Neural cell (in vitro differentiated cells): ENCODE measurements at regions not wholly inside any gene's neighbourhood (a gene's known extent, or its start where the extent isn't known, plus 50 kb on each side); places are given as distances from the start of the nearest gene placed in this dataset.

Experiments
- H2AFZ ChIP-seq: fragments of 200-600, 300-800 bp; sonication (generic), shearing (Covaris generic); 2 replicates; pipeline ENCODE4 v1.6.0; 2014; ENCODE audit warnings: low read depth, mild to moderate bottlenecking, antibody characterized with exemption, low read length, moderate library complexity
- H3F3A ChIP-seq: fragments of 200-600 bp; shearing (Covaris generic); 2 replicates; pipeline ENCODE4 v1.6.1; 2016; ENCODE audit warnings: mild to moderate bottlenecking, moderate library complexity, mixed read lengths, antibody characterized with exemption, low read length; ENCODE audit not compliant: insufficient read depth, poor library complexity, severe bottlenecking
- H3K27ac ChIP-seq: fragments of 200-600, 300-800 bp; sonication (generic), shearing (Covaris generic); 2 replicates; pipeline ENCODE4 v1.5.1; 2014; ENCODE audit warnings: mild to moderate bottlenecking, low read length, moderate library complexity
- H3K27me3 ChIP-seq: fragments of 300-800, 200-600 bp; sonication (generic), shearing (Covaris generic); 2 replicates; pipeline ENCODE4 v1.6.0; 2014; ENCODE audit warnings: mild to moderate bottlenecking, low read depth, low read length, moderate library complexity; ENCODE audit not compliant: insufficient read depth
- H3K36me3 ChIP-seq: fragments of 300-800, 200-600 bp; sonication (generic), shearing (Covaris generic); 2 replicates; pipeline ENCODE4 v1.5.1; 2014; ENCODE audit warnings: mild to moderate bottlenecking, antibody characterized with exemption, low read length, moderate library complexity; ENCODE audit not compliant: insufficient read depth
- H3K4me2 ChIP-seq: fragments of 300-800, 200-600 bp; sonication (generic), shearing (Covaris generic); 2 replicates; pipeline ENCODE4 v1.6.0; 2014; ENCODE audit warnings: mild to moderate bottlenecking, low read length
- H3K4me3 ChIP-seq: fragments of 300-800, 200-600 bp; sonication (generic), shearing (Covaris generic); 2 replicates; pipeline ENCODE4 v1.5.1; 2014; ENCODE audit warnings: mild to moderate bottlenecking, low read length, moderate library complexity
- H3K79me2 ChIP-seq: fragments of 200-600 bp; shearing (Covaris generic); replicated peaks from 2 replicates; pipeline ENCODE4 v1.6.0; 2014; ENCODE audit warnings: mild to moderate bottlenecking, low read length, moderate library complexity; ENCODE audit not compliant: insufficient read depth
- H3K9ac ChIP-seq: fragments of 300-800, 200-600 bp; sonication (generic), shearing (Covaris generic); 2 replicates; pipeline ENCODE4 v1.6.1; 2016; ENCODE audit warnings: mild to moderate bottlenecking, low read length, mixed read lengths
- H3K9me2 ChIP-seq: fragments of 200-600 bp; shearing (Covaris generic); 2 replicates; pipeline ENCODE4 v1.6.1; 2016; ENCODE audit warnings: mild to moderate bottlenecking, low read length, mixed read lengths; ENCODE audit not compliant: insufficient read depth
- H3K9me3 ChIP-seq: fragments of 200-600, 300-800 bp; sonication (generic), shearing (Covaris generic); 2 replicates; pipeline ENCODE4 v1.6.1; 2016; ENCODE audit warnings: mild to moderate bottlenecking, mixed run types, low read length, moderate library complexity, mixed read lengths
- H4K20me1 ChIP-seq: fragments of 200-600 bp; shearing (Covaris generic); 2 replicates; pipeline ENCODE4 v1.6.1; 2016; ENCODE audit warnings: mild to moderate bottlenecking, mixed run types; ENCODE audit not compliant: insufficient read depth
- EP300 ChIP-seq: fragments of 450-650 bp; conservative IDR thresholded peaks from 2 replicates; pipeline ENCODE4 v1.6.1; 2014; ENCODE audit warnings: antibody characterized with exemption, mild to moderate bottlenecking, moderate library complexity; ENCODE audit not compliant: poor library complexity, severe bottlenecking
- EZH2 ChIP-seq: fragments of 200-600, 300-800 bp; shearing (Covaris generic), sonication (generic); IDR thresholded peaks from 2 replicates; pipeline ENCODE4 v1.6.1; 2014; ENCODE audit warnings: antibody characterized with exemption, low read length, borderline replicate concordance, mild to moderate bottlenecking; ENCODE audit not compliant: insufficient read depth, poor library complexity, severe bottlenecking
- MXI1 ChIP-seq: fragments of 450-650 bp; conservative IDR thresholded peaks from 2 replicates; pipeline ENCODE4 v1.6.1; 2014; ENCODE audit warnings: antibody characterized with exemption, mild to moderate bottlenecking; ENCODE audit not compliant: poor library complexity, severe bottlenecking
- POLR2AphosphoS5 ChIP-seq: IDR thresholded peaks from 2 replicates; pipeline ENCODE4 v1.6.1; 2012
- RAD21 ChIP-seq: fragments of 450-650 bp; conservative IDR thresholded peaks from 2 replicates; pipeline ENCODE4 v1.6.1; 2014; ENCODE audit warnings: antibody characterized with exemption, mild to moderate bottlenecking, moderate library complexity
- SMC3 ChIP-seq: fragments of 450-650 bp; conservative IDR thresholded peaks from 2 replicates; pipeline ENCODE4 v1.6.1; 2014; ENCODE audit warnings: antibody characterized with exemption, mild to moderate bottlenecking, moderate library complexity; ENCODE audit not compliant: poor library complexity
- TAF1 ChIP-seq: IDR thresholded peaks from 2 replicates; pipeline ENCODE4 v1.6.1; 2012; ENCODE audit warnings: low read depth
- TF ChIP-seq, protein P1 (sequence below): IDR thresholded peaks from 2 replicates; pipeline ENCODE4 v1.6.1; 2012; ENCODE audit warnings: borderline replicate concordance
- TF ChIP-seq, protein P2 (sequence below): fragments of 450-650 bp; IDR thresholded peaks from 2 replicates; pipeline ENCODE4 v1.5.1; 2014; ENCODE audit warnings: antibody characterized with exemption, mild to moderate bottlenecking, moderate library complexity; ENCODE audit not compliant: poor library complexity, severe bottlenecking

DNA sequence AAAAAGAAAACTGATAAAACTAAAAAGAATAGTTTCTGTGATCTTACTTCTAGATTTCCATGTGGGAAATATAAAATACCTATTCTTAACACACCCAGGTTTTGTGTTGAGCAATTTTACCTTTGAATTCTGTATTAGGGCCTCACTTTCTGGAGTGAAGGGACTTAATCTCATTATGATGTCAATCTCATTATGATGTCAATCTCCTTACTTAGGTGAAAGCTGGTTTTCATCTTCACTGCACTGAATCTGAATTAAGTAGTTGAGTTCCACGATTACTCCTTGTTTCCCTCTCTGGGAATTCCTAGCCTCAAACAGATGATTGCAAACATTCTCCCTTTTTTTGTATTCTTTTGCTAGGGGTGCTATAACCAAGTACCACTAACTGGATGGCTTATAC, 1367.2 kb downstream of the EFNB2 start:
- Histone ChIP-seq H2AFZ (no peak overlapping the region), H3K9me2 (no peaks in the 10 kb centered on the region), H3F3A (no peaks in the 10 kb centered on the region), H3K4me2 (no peak overlapping the region), H3K4me3 (peak overlapping the region; percentile 20), H3K9ac (no peak overlapping the region), H3K79me2 (no peaks in the 10 kb centered on the region), H3K36me3 (no peaks in the 10 kb centered on the region), H3K9me3 (no peaks in the 10 kb centered on the region), H3K27ac (peak overlapping the region; percentile 52), H4K20me1 (no peaks in the 10 kb centered on the region), H3K27me3 (no peaks in the 10 kb centered on the region)
- TF ChIP-seq MXI1, result no peak
- TF ChIP-seq, protein P1, sequence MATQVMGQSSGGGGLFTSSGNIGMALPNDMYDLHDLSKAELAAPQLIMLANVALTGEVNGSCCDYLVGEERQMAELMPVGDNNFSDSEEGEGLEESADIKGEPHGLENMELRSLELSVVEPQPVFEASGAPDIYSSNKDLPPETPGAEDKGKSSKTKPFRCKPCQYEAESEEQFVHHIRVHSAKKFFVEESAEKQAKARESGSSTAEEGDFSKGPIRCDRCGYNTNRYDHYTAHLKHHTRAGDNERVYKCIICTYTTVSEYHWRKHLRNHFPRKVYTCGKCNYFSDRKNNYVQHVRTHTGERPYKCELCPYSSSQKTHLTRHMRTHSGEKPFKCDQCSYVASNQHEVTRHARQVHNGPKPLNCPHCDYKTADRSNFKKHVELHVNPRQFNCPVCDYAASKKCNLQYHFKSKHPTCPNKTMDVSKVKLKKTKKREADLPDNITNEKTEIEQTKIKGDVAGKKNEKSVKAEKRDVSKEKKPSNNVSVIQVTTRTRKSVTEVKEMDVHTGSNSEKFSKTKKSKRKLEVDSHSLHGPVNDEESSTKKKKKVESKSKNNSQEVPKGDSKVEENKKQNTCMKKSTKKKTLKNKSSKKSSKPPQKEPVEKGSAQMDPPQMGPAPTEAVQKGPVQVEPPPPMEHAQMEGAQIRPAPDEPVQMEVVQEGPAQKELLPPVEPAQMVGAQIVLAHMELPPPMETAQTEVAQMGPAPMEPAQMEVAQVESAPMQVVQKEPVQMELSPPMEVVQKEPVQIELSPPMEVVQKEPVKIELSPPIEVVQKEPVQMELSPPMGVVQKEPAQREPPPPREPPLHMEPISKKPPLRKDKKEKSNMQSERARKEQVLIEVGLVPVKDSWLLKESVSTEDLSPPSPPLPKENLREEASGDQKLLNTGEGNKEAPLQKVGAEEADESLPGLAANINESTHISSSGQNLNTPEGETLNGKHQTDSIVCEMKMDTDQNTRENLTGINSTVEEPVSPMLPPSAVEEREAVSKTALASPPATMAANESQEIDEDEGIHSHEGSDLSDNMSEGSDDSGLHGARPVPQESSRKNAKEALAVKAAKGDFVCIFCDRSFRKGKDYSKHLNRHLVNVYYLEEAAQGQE, result peak; percentile 90
- no peak for TF ChIP-seq TAF1
- no peak for TF ChIP-seq RAD21
- TF ChIP-seq SMC3, result peak; percentile 16
- no peak for TF ChIP-seq EZH2
- peak; percentile 65 for TF ChIP-seq POLR2AphosphoS5
- peak; percentile 82 for TF ChIP-seq EP300
- TF ChIP-seq, protein P2, sequence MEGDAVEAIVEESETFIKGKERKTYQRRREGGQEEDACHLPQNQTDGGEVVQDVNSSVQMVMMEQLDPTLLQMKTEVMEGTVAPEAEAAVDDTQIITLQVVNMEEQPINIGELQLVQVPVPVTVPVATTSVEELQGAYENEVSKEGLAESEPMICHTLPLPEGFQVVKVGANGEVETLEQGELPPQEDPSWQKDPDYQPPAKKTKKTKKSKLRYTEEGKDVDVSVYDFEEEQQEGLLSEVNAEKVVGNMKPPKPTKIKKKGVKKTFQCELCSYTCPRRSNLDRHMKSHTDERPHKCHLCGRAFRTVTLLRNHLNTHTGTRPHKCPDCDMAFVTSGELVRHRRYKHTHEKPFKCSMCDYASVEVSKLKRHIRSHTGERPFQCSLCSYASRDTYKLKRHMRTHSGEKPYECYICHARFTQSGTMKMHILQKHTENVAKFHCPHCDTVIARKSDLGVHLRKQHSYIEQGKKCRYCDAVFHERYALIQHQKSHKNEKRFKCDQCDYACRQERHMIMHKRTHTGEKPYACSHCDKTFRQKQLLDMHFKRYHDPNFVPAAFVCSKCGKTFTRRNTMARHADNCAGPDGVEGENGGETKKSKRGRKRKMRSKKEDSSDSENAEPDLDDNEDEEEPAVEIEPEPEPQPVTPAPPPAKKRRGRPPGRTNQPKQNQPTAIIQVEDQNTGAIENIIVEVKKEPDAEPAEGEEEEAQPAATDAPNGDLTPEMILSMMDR, result no peak

DNA sequence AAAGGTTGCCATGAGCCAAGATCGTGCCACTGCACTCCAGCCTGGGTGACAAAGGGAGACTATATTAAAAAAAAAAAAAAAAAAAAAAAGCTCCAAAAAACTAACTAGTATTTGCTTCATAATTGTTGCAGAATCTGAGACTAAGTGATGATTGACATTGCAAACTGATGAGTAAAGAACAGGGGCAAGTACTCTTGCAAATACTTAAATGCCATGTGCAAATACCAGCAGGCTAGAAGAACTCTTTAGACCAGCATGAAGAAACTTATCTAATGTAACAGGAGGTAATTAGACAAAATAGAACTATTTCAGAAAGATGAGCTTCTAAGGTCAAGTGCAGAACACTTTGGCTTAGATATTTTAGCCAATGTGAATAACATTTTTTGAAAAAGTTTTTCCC, 1368.1 kb downstream of the EFNB2 start:
- H3K79me2 ChIP-seq, result no peaks in the 10 kb centered on the region

More for the DNA sequence above, 1368.1 kb downstream of the EFNB2 start:
- Histone ChIP-seq H3K9me2 (no peaks in the 10 kb centered on the region), H3K36me3 (no peaks in the 10 kb centered on the region), H3K27me3 (no peaks in the 10 kb centered on the region), H3K4me2 (no peak overlapping the region), H3K27ac (peak overlapping the region; percentile 32), H3K4me3 (no peak overlapping the region), H3K9me3 (no peaks in the 10 kb centered on the region), H4K20me1 (no peaks in the 10 kb centered on the region), H3F3A (no peaks in the 10 kb centered on the region), H2AFZ (no peak overlapping the region), H3K9ac (no peak overlapping the region)
- TF ChIP-seq POLR2AphosphoS5, result no peak
- TF ChIP-seq MXI1, result no peak
- TF ChIP-seq TAF1, result no peak
- TF ChIP-seq EZH2, result no peak
- TF ChIP-seq, protein P1, result no peak
- no peak for TF ChIP-seq SMC3
- TF ChIP-seq, protein P2, result no peak
- TF ChIP-seq RAD21, result no peak
- TF ChIP-seq EP300, result no peak
